Astrocyte (in vitro differentiated cells and primary cell): ENCODE measurements at regions not wholly inside any gene's neighbourhood (a gene's known extent, or its start where the extent isn't known, plus 50 kb on each side); places are given as distances from the start of the nearest gene placed in this dataset.

ENCODE experiments used
- DNase-seq: peaks from one replicate; pipeline ENCODE4 v3.0.0-alpha.2; 2010; ENCODE audit warnings: low read depth
- FAIRE-seq: peaks from 2 replicates; lab custom pipeline; 2011; peaks lifted over from hg19 to GRCh38; lab: Jason Lieb, UNC
- H2AFZ ChIP-seq: 2 replicates; pipeline ENCODE4 v1.6.0; 2012; ENCODE audit warnings: low read depth, low read length, inconsistent platforms
- H3K27ac ChIP-seq: 2 replicates; pipeline ENCODE4 v1.5.1; 2011; ENCODE audit warnings: low read depth, low read length, inconsistent platforms
- H3K27me3 ChIP-seq: 2 replicates; pipeline ENCODE4 v1.6.0; 2011; ENCODE audit warnings: low read length, inconsistent platforms; ENCODE audit not compliant: insufficient read depth
- H3K36me3 ChIP-seq: 2 replicates; pipeline ENCODE4 v1.5.1; 2011; ENCODE audit warnings: low read length, inconsistent platforms; ENCODE audit not compliant: insufficient read depth
- H3K4me1 ChIP-seq: 2 replicates; pipeline ENCODE4 v1.5.1; 2011; ENCODE audit warnings: low read length, inconsistent platforms; ENCODE audit not compliant: insufficient read depth
- H3K4me2 ChIP-seq: 2 replicates; pipeline ENCODE4 v1.6.0; 2012; ENCODE audit warnings: low read length, inconsistent platforms
- H3K4me3 ChIP-seq: 2 replicates; pipeline ENCODE4 v1.5.1; 2011; ENCODE audit warnings: low read depth, mild to moderate bottlenecking, low read length, inconsistent platforms; ENCODE audit not compliant: insufficient read depth
- H3K79me2 ChIP-seq: 2 replicates; pipeline ENCODE4 v1.6.0; 2012; ENCODE audit warnings: mild to moderate bottlenecking, low read length, inconsistent platforms; ENCODE audit not compliant: insufficient read depth
- H3K9ac ChIP-seq: 2 replicates; pipeline ENCODE4 v1.6.0; 2012; ENCODE audit warnings: mild to moderate bottlenecking, low read length, inconsistent platforms
- H3K9me3 ChIP-seq: 2 replicates; pipeline ENCODE4 v1.5.1; 2012; ENCODE audit warnings: low read depth, mild to moderate bottlenecking, low read length, inconsistent platforms; ENCODE audit not compliant: insufficient read depth
- H4K20me1 ChIP-seq: 2 replicates; pipeline ENCODE4 v1.6.0; 2012; ENCODE audit warnings: low read length, inconsistent platforms; ENCODE audit not compliant: insufficient read depth
- H3K27ac Mint-ChIP-seq: one replicate; pipeline ENCODE4 v1.8.0; 2021; ENCODE audit warnings: mild to moderate bottlenecking, mixed read lengths; ENCODE audit not compliant: unreplicated experiment
- H3K27me3 Mint-ChIP-seq: one replicate; pipeline ENCODE4 v1.8.0; 2021; ENCODE audit warnings: low read depth, mixed read lengths; ENCODE audit not compliant: unreplicated experiment
- H3K36me3 Mint-ChIP-seq: one replicate; pipeline ENCODE4 v1.8.0; 2021; ENCODE audit warnings: low read depth, mixed read lengths; ENCODE audit not compliant: unreplicated experiment
- H3K4me1 Mint-ChIP-seq: one replicate; pipeline ENCODE4 v1.8.0; 2021; ENCODE audit warnings: low read depth, mixed read lengths; ENCODE audit not compliant: unreplicated experiment
- H3K4me3 Mint-ChIP-seq: one replicate; pipeline ENCODE4 v1.8.0; 2021; ENCODE audit warnings: mild to moderate bottlenecking, moderate library complexity, mixed read lengths; ENCODE audit not compliant: unreplicated experiment
- H3K9me3 Mint-ChIP-seq: one replicate; pipeline ENCODE4 v1.8.0; 2021; ENCODE audit warnings: mild to moderate bottlenecking, mixed read lengths; ENCODE audit not compliant: unreplicated experiment
- EZH2 ChIP-seq: IDR thresholded peaks from 2 replicates; pipeline ENCODE4 v1.6.1; 2012; ENCODE audit warnings: mild to moderate bottlenecking, low read length, inconsistent platforms; ENCODE audit not compliant: insufficient read depth
- TF ChIP-seq, protein P1 (sequence below): IDR thresholded peaks from 2 replicates; pipeline ENCODE4 v1.5.1; 2011; ENCODE audit warnings: low read depth, mild to moderate bottlenecking, inconsistent platforms, low read length, moderate library complexity; ENCODE audit not compliant: insufficient read depth

DNA sequence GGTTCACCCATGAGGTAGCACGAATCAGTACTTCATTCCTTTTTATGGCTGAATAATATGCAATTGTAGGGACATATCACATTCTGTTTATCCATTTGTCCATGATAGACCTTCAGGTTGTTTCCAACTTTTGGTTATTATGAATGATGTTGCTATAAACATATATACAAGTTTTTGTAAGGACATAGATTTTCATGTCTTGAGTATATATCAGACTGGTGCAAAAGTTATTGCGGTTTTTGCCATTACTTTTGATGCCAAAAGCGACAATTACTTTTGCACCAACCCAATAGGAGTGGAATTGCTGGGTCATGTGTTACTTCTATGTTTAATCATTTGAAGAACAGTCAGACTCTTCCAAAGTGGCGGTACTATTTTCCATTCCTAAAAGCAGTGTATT, 361.5 kb downstream of the RPS24 start:
- Mint-ChIP-seq H3K4me3 (no peak overlapping the region), H3K27me3 (peaks cover 39% of the 10 kb centered on the region), H3K27ac (no peak overlapping the region), H3K9me3 (peaks cover 2% of the 10 kb centered on the region), H3K36me3 (no peaks in the 10 kb centered on the region), H3K4me1 (no peaks in the 10 kb centered on the region)
- H3K4me3 ChIP-seq = no peak overlapping the region
- no peaks in the 10 kb centered on the region for H3K9me3 ChIP-seq
- H3K27ac ChIP-seq = no peak overlapping the region
- no peak overlapping the region for H2AFZ ChIP-seq
- no peak overlapping the region for H3K9ac ChIP-seq
- no peak overlapping the region for H3K4me2 ChIP-seq
- no peaks in the 10 kb centered on the region for H3K79me2 ChIP-seq
- H4K20me1 ChIP-seq = no peaks in the 10 kb centered on the region
- H3K27me3 ChIP-seq = peaks cover 17% of the 10 kb centered on the region
- no peaks in the 10 kb centered on the region for H3K36me3 ChIP-seq
- no peak for FAIRE-seq
- TF ChIP-seq, protein P1, sequence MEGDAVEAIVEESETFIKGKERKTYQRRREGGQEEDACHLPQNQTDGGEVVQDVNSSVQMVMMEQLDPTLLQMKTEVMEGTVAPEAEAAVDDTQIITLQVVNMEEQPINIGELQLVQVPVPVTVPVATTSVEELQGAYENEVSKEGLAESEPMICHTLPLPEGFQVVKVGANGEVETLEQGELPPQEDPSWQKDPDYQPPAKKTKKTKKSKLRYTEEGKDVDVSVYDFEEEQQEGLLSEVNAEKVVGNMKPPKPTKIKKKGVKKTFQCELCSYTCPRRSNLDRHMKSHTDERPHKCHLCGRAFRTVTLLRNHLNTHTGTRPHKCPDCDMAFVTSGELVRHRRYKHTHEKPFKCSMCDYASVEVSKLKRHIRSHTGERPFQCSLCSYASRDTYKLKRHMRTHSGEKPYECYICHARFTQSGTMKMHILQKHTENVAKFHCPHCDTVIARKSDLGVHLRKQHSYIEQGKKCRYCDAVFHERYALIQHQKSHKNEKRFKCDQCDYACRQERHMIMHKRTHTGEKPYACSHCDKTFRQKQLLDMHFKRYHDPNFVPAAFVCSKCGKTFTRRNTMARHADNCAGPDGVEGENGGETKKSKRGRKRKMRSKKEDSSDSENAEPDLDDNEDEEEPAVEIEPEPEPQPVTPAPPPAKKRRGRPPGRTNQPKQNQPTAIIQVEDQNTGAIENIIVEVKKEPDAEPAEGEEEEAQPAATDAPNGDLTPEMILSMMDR = no peak
- TF ChIP-seq EZH2 = no peak
- no peaks in the 10 kb centered on the region for H3K4me1 ChIP-seq
- no peak for DNase-seq

DNA sequence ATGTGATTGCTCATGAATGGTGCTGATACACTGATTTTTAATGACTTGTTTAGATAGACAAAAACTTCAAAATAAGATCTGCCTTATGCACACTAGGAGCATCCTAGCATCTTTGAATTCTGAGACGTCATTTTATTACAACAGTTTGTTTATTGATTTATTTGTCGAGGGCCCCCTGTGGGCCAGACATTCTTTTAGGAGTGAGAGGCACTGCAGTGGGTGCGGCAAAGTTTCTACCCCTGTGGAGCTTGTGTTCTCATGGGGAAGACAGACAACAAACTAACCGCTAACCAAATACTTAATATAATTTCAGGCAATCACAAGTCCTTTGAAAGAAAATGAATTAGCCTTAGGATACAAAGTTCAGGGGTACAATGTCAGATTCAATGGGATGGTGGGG, 363.1 kb downstream of the RPS24 start:
- H3K27ac ChIP-seq = no peak overlapping the region
- TF ChIP-seq EZH2 = no peak
- H3K4me2 ChIP-seq = no peak overlapping the region
- H3K9ac ChIP-seq = no peak overlapping the region
- FAIRE-seq = no peak
- Mint-ChIP-seq H3K9me3 (peaks cover 2% of the 10 kb centered on the region), H3K4me3 (no peak overlapping the region), H3K27me3 (peaks cover 33% of the 10 kb centered on the region), H3K4me1 (no peaks in the 10 kb centered on the region), H3K36me3 (no peaks in the 10 kb centered on the region), H3K27ac (no peak overlapping the region)
- H3K4me3 ChIP-seq = no peak overlapping the region
- no peaks in the 10 kb centered on the region for H3K4me1 ChIP-seq
- no peak for DNase-seq
- no peak overlapping the region for H2AFZ ChIP-seq
- peaks cover 17% of the 10 kb centered on the region for H3K27me3 ChIP-seq
- H3K36me3 ChIP-seq = no peaks in the 10 kb centered on the region
- no peaks in the 10 kb centered on the region for H3K9me3 ChIP-seq
- H4K20me1 ChIP-seq = no peaks in the 10 kb centered on the region
- H3K79me2 ChIP-seq = no peaks in the 10 kb centered on the region

DNA sequence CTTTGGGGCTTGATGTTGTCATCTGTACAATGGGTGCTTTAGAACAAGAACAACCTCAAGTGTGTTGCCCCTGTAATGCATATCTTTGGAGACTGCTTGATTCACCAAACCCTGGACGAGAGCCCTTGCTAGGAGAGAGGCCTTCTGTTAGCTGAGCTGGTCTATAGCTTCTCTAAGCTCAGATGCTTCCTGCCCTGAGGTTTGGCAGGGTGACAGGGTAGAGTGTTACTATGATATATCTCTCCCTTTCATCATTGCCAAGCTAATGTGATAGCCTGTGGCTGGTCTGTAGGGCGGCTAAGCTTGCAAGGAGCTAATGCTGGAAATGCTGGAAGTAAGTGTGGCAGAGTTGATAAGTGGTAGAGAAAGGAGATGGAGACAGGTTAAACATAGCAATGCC, 364.1 kb downstream of the RPS24 start:
- Histone ChIP-seq H3K4me3 (no peak overlapping the region), H2AFZ (no peak overlapping the region), H3K36me3 (no peaks in the 10 kb centered on the region), H3K79me2 (no peaks in the 10 kb centered on the region), H3K9ac (no peak overlapping the region), H3K27ac (no peak overlapping the region), H3K9me3 (no peaks in the 10 kb centered on the region), H4K20me1 (no peaks in the 10 kb centered on the region), H3K4me2 (no peak overlapping the region), H3K27me3 (peaks cover 10% of the 10 kb centered on the region), H3K4me1 (no peaks in the 10 kb centered on the region)
- Mint-ChIP-seq H3K4me1 (no peaks in the 10 kb centered on the region), H3K27me3 (peaks cover 35% of the 10 kb centered on the region), H3K9me3 (peaks cover 2% of the 10 kb centered on the region), H3K27ac (no peak overlapping the region), H3K4me3 (no peak overlapping the region), H3K36me3 (no peaks in the 10 kb centered on the region)
- no peak for FAIRE-seq
- peak; percentile 21 for DNase-seq
- TF ChIP-seq, protein P1 = no peak
- TF ChIP-seq EZH2 = no peak
